Gastroesophageal sphincter (tissue), 4 donors: ENCODE measurements at regions not wholly inside any gene's neighbourhood (a gene's known extent, or its start where the extent isn't known, plus 50 kb on each side); places are given as distances from the start of the nearest gene placed in this dataset.

Experiments used
- ATAC-seq: fragments of 150-250 bp; one replicate; pipeline ENCODE4 v1.9.1; 2016; ENCODE audit warnings: mild to moderate bottlenecking, moderate library complexity
- H3K27ac ChIP-seq, 4 donors: fragments of 200-600 bp; sonication (generic) in 3 of 4; 1 replicate in 3 of 4; 2 replicates in 1 of 4; pipeline ENCODE4 v1.5.1; 2016 to 2019
- H3K27me3 ChIP-seq: fragments of 200-600 bp; sonication (generic); one replicate; pipeline ENCODE4 v1.5.1; 2019
- H3K36me3 ChIP-seq, 2 donors: fragments of 200-600 bp; sonication (generic); one replicate each; pipeline ENCODE4 v1.5.1; 2019; ENCODE audit warnings: control low read depth in 1 of 2
- H3K4me1 ChIP-seq, 3 donors: fragments of 200-600 bp; sonication (generic); 1 replicate in 2 of 3; 2 replicates in 1 of 3; pipeline ENCODE4 v1.5.1; 2016 to 2019; ENCODE audit warnings: control low read depth in 2 of 3
- H3K4me3 ChIP-seq, 2 donors: fragments of 200-600 bp; sonication (generic); one replicate each; pipeline ENCODE4 v1.5.1; 2019; ENCODE audit warnings: mild to moderate bottlenecking in 1 of 2, moderate library complexity in 1 of 2
- H3K9me3 ChIP-seq, 3 donors: fragments of 200-600 bp; sonication (generic); one replicate each; pipeline ENCODE4 v1.5.1; 2017 to 2019; ENCODE audit warnings: control low read depth in 2 of 3
- CTCF ChIP-seq, 4 experiments: fragments of 200-600 bp in 2 of 4; fragments of 450-650 bp in 2 of 4; sonication (generic) in 1 of 4; IDR thresholded peaks; one replicate each; pipeline ENCODE4 v1.5.1; 2017 to 2019; ENCODE audit warnings: antibody characterized with exemption in 4 of 4, mild to moderate bottlenecking in 2 of 4, moderate library complexity in 2 of 4
- EP300 ChIP-seq: sonication (generic); formaldehyde crosslinking; IDR thresholded peaks from one replicate; pipeline ENCODE4 v1.6.1; 2017; ENCODE audit warnings: antibody characterized with exemption, mild to moderate bottlenecking
- POLR2A ChIP-seq, 2 donors: fragments of 450-650 bp; IDR thresholded peaks; one replicate each; pipeline ENCODE4 v1.6.1; 2017; ENCODE audit warnings: antibody characterized with exemption in 2 of 2, mild to moderate bottlenecking in 2 of 2, moderate library complexity in 1 of 2
- POLR2AphosphoS5 ChIP-seq: sonication (generic); formaldehyde crosslinking; IDR thresholded peaks from one replicate; pipeline ENCODE4 v1.6.1; 2017; ENCODE audit warnings: antibody characterized with exemption
- whole genome bisulfite sequencing, 2 donors: methylation state at CpG; one replicate each; pipeline ENCODE4 v1.1.5; 2018; ENCODE audit warnings: low coverage in 1 of 2; 5-methylcytosine and 5-hydroxymethylcytosine counted together

- no peak for ATAC-seq
- H3K4me1 ChIP-seq, result no peaks in the 10 kb centered on the region
- H3K27ac ChIP-seq, result no peak overlapping the region
- H3K9me3 ChIP-seq, result no peaks in the 10 kb centered on the region
- WGBS, 2 donors, result 78 to 84% methylated on average over 5 to 7 of the region's 7 CpGs
- TF ChIP-seq POLR2A (IDR thresholded peaks at IDR 0.05), result no peak
- no peak for TF ChIP-seq CTCF (IDR thresholded peaks at IDR 0.05)
- no peak for TF ChIP-seq EP300
- no peak for TF ChIP-seq POLR2AphosphoS5
- no peak overlapping the region for H3K4me3 ChIP-seq
- H3K36me3 ChIP-seq, result no peaks in the 10 kb centered on the region
- H3K27me3 ChIP-seq, result peaks cover 11% of the 10 kb centered on the region
These were observed 124.7 kb upstream of the SSTR4 start for GRCh38 chr20:22910287-22910852.

GRCh38 chr20:22914291-22914690, 120.8 kb upstream of the SSTR4 start:
- no peaks in the 10 kb centered on the region for H3K36me3 ChIP-seq
- no peaks in the 10 kb centered on the region for H3K4me1 ChIP-seq
- no peak overlapping the region for H3K4me3 ChIP-seq
- no peak for ATAC-seq
- H3K27me3 ChIP-seq, result peaks cover under 1% of the 10 kb centered on the region
- H3K9me3 ChIP-seq, result no peaks in the 10 kb centered on the region
- no peak overlapping the region for H3K27ac ChIP-seq
- TF ChIP-seq EP300 (no peak), POLR2A (IDR thresholded peaks at IDR 0.05) (no peak), POLR2AphosphoS5 (no peak), CTCF (IDR thresholded peaks at IDR 0.05) (no peak)
- 76 to 83% methylated on average over 2 of the region's 2 CpGs for WGBS, 2 donors

- H3K36me3 ChIP-seq, result no peaks in the 10 kb centered on the region
- no peak for ATAC-seq
- 63 to 92% methylated on average over 2 of the region's 2 CpGs for WGBS, 2 donors
These were observed 119.6 kb upstream of the SSTR4 start for GRCh38 chr20:22915512-22915911.

GRCh38 chr20:22916021-22916842, 118.9 kb upstream of the SSTR4 start:
- ATAC-seq, result no peak
- H3K4me1 ChIP-seq, result no peaks in the 10 kb centered on the region
- no peak for TF ChIP-seq CTCF (IDR thresholded peaks at IDR 0.05)
- H3K9me3 ChIP-seq, result no peaks in the 10 kb centered on the region
- H3K27ac ChIP-seq, result no peak overlapping the region
- H3K36me3 ChIP-seq, result no peaks in the 10 kb centered on the region
- no peak overlapping the region for H3K4me3 ChIP-seq
- WGBS, 2 donors, result 90 to 98% methylated on average over 3 to 6 of the region's 12 CpGs
- no peaks in the 10 kb centered on the region for H3K27me3 ChIP-seq

More at GRCh38 chr20:22915512-22915911, 119.6 kb upstream of the SSTR4 start:
- no peaks in the 10 kb centered on the region for H3K9me3 ChIP-seq
- no peak overlapping the region for H3K27ac ChIP-seq
- no peaks in the 10 kb centered on the region for H3K4me1 ChIP-seq
- no peak overlapping the region for H3K4me3 ChIP-seq
- H3K27me3 ChIP-seq, result no peaks in the 10 kb centered on the region
- TF ChIP-seq POLR2AphosphoS5 (no peak), POLR2A (IDR thresholded peaks at IDR 0.05) (no peak), CTCF (IDR thresholded peaks at IDR 0.05) (no peak), EP300 (no peak)

GRCh38 chr20:22918286-22918983, 116.7 kb upstream of the SSTR4 start:
- TF ChIP-seq EP300 (no peak), CTCF (IDR thresholded peaks at IDR 0.05) (no peak), POLR2A (IDR thresholded peaks at IDR 0.05) (no peak), POLR2AphosphoS5 (no peak)
- H3K27ac ChIP-seq, result no peak overlapping the region
- no peaks in the 10 kb centered on the region for H3K27me3 ChIP-seq
- H3K9me3 ChIP-seq, result no peaks in the 10 kb centered on the region
- ATAC-seq, result no peak
- no peak overlapping the region for H3K4me3 ChIP-seq
- no peaks in the 10 kb centered on the region for H3K36me3 ChIP-seq
- H3K4me1 ChIP-seq, result no peaks in the 10 kb centered on the region
